ENCODE measurements at regions not wholly inside any gene's neighbourhood (a gene's known extent, or its start where the extent isn't known, plus 50 kb on each side); places are given as distances from the start of the nearest gene placed in this dataset.

GRCh38 chr12:21713133-21713532, 55.5 kb upstream of the LDHB start:
- ChIA-PET POLR2A (no interaction called here), CTCF (interaction anchor here (0.6 kb wide), 1 partner anchor 262 kb away, joined by 3 read pairs; no protein-coding TSS in a partner anchor)
- no peak for DNase-seq (ENCODE audit: extremely low spot score)
- no peak for TF ChIP-seq NFRKB (IDR thresholded peaks at IDR 0.05)
- TF ChIP-seq FOXA1 (IDR thresholded peaks at IDR 0.05) = no peak
- TF ChIP-seq L3MBTL2 (conservative IDR thresholded peaks at IDR 0.05) = no peak
- TF ChIP-seq ZNF384 (IDR thresholded peaks at IDR 0.05) = no peak
- TF ChIP-seq HDGF (IDR thresholded peaks at IDR 0.05; ENCODE audit: borderline replicate concordance) = no peak
- no peak for TF ChIP-seq FOXM1 (IDR thresholded peaks at IDR 0.05; ENCODE audit: borderline replicate concordance)
- TF ChIP-seq TARDBP (IDR thresholded peaks at IDR 0.05) = no peak
- no peak for TF ChIP-seq SUZ12 (IDR thresholded peaks at IDR 0.05)
- TF ChIP-seq FOXK2 (IDR thresholded peaks at IDR 0.05) = no peak
- no peak for TF ChIP-seq ELF4 (IDR thresholded peaks at IDR 0.05)
- TF ChIP-seq SP1 (IDR thresholded peaks at IDR 0.05) = no peak
- TF ChIP-seq CTBP1 (IDR thresholded peaks at IDR 0.05; ENCODE audit: borderline replicate concordance) = no peak
- TF ChIP-seq PKNOX1 (IDR thresholded peaks at IDR 0.05) = no peak
- no peak for TF ChIP-seq LEF1 (IDR thresholded peaks at IDR 0.05; ENCODE audit: borderline replicate concordance)
- no peak for TF ChIP-seq ARNT (IDR thresholded peaks at IDR 0.05)
- no peak for TF ChIP-seq BHLHE40 (IDR thresholded peaks at IDR 0.05; ENCODE audit: borderline replicate concordance)

GRCh38 chr12:21710958-21711775, 53.5 kb upstream of the LDHB start:
- DNase-seq (ENCODE audit: extremely low spot score) = no peak
- no peak for TF ChIP-seq FOXA1 (IDR thresholded peaks at IDR 0.05)
- TF ChIP-seq NFRKB (IDR thresholded peaks at IDR 0.05) = no peak
- TF ChIP-seq HDGF (IDR thresholded peaks at IDR 0.05; ENCODE audit: borderline replicate concordance) = no peak
- no peak for TF ChIP-seq LEF1 (IDR thresholded peaks at IDR 0.05; ENCODE audit: borderline replicate concordance)
- no peak for TF ChIP-seq ARNT (IDR thresholded peaks at IDR 0.05)
- no peak for TF ChIP-seq SUZ12 (IDR thresholded peaks at IDR 0.05)
- TF ChIP-seq CTBP1 (IDR thresholded peaks at IDR 0.05; ENCODE audit: borderline replicate concordance) = no peak
- no peak for TF ChIP-seq FOXM1 (IDR thresholded peaks at IDR 0.05; ENCODE audit: borderline replicate concordance)
- no peak for TF ChIP-seq L3MBTL2 (conservative IDR thresholded peaks at IDR 0.05)
- TF ChIP-seq ELF4 (IDR thresholded peaks at IDR 0.05) = no peak
- no peak for TF ChIP-seq TARDBP (IDR thresholded peaks at IDR 0.05)
- TF ChIP-seq ZNF384 (IDR thresholded peaks at IDR 0.05) = no peak
- TF ChIP-seq SP1 (IDR thresholded peaks at IDR 0.05) = no peak
- TF ChIP-seq BHLHE40 (IDR thresholded peaks at IDR 0.05; ENCODE audit: borderline replicate concordance) = no peak
- TF ChIP-seq FOXK2 (IDR thresholded peaks at IDR 0.05) = no peak
- no peak for TF ChIP-seq PKNOX1 (IDR thresholded peaks at IDR 0.05)
- CTCF ChIA-PET = interaction anchor here (0.7 to 1.0 kb wide), 2 partner anchors 11 to 31 kb away, joined by 3 to 6 read pairs; no protein-coding TSS in a partner anchor
- POLR2A ChIA-PET = no interaction called here
